ENCODE measurements at regions not wholly inside any gene's neighbourhood (a gene's known extent, or its start where the extent isn't known, plus 50 kb on each side); places are given as distances from the start of the nearest gene placed in this dataset.

GRCh38 chr3:87568331-87568730, 291.9 kb upstream of the POU1F1 start:
- TF ChIP-seq EZH2 (optimal IDR thresholded peaks at IDR 0.05; ENCODE audit: low read depth, low read length) (no peak), CTCF (IDR thresholded peaks at IDR 0.05; ENCODE audit: low read length) (no peak)
